ENCODE measurements at regions not wholly inside any gene's neighbourhood (a gene's known extent, or its start where the extent isn't known, plus 50 kb on each side); places are given as distances from the start of the nearest gene placed in this dataset.

- H3K36me3 Mint-ChIP-seq: no peaks in the 10 kb centered on the region
- no peak overlapping the region for H3K27ac Mint-ChIP-seq
- H3K4me3 Mint-ChIP-seq: no peak overlapping the region
- H3K9me3 Mint-ChIP-seq: no peaks in the 10 kb centered on the region; the same call in 1 of the 2 replicates
- ChIA-PET POLR2A (no interaction called here), CTCF (interaction anchor here (1.1 kb wide), 1 partner anchor 95 kb away, joined by 4 read pairs; no protein-coding TSS in a partner anchor)
- H3K27me3 Mint-ChIP-seq (ENCODE audit: low read depth): no peaks in the 10 kb centered on the region; the same call in 1 of the 2 replicates
- H3K4me1 Mint-ChIP-seq: peaks cover 4% of the 10 kb centered on the region; the same call in 1 of the 2 replicates
- TF ChIP-seq ZNF232 (CRISPR knock-in tag; IDR thresholded peaks at IDR 0.05) (no peak), ETV6 (CRISPR knock-in tag; IDR thresholded peaks at IDR 0.05) (no peak), USF2 (CRISPR knock-in tag; IDR thresholded peaks at IDR 0.05) (no peak), ZNF263 (CRISPR knock-in tag; IDR thresholded peaks at IDR 0.05; ENCODE audit: low read depth) (no peak), NR1H2 (CRISPR knock-in tag; IDR thresholded peaks at IDR 0.05) (no peak), RORB (CRISPR knock-in tag; IDR thresholded peaks at IDR 0.05) (no peak), IRF2 (CRISPR knock-in tag; IDR thresholded peaks at IDR 0.05; ENCODE audit: borderline replicate concordance, low read depth) (no peak), CBFB (CRISPR knock-in tag; IDR thresholded peaks at IDR 0.05; ENCODE audit: low read depth) (no peak), ARID4B (CRISPR knock-in tag; IDR thresholded peaks at IDR 0.05; ENCODE audit: borderline replicate concordance) (no peak), PRRX2 (CRISPR knock-in tag; IDR thresholded peaks at IDR 0.05) (no peak), USF1 (CRISPR knock-in tag; IDR thresholded peaks at IDR 0.05) (no peak), STAT6 (CRISPR knock-in tag; conservative IDR thresholded peaks at IDR 0.05; ENCODE audit: low read depth) (no peak), ESRRA (CRISPR knock-in tag; IDR thresholded peaks at IDR 0.05; ENCODE audit: borderline replicate concordance) (no peak)
- DNase-seq (ENCODE audit: low spot score) (no peak), ATAC-seq (no peak)
Measured at GRCh38 chr2:129301431-129301913, 678.0 kb upstream of the RAB6C start.

GRCh38 chr2:129302106-129302505, 677.4 kb upstream of the RAB6C start:
- no peak for ATAC-seq
- H3K4me3 Mint-ChIP-seq: no peak overlapping the region
- H3K27ac Mint-ChIP-seq: no peak overlapping the region
- DNase-seq (ENCODE audit: low spot score): no peak
- peaks cover 4% of the 10 kb centered on the region; the same call in 1 of the 2 replicates for H3K4me1 Mint-ChIP-seq
- POLR2A ChIA-PET: no interaction called here
- CTCF ChIA-PET: no interaction called here
- H3K36me3 Mint-ChIP-seq: no peaks in the 10 kb centered on the region
- no peaks in the 10 kb centered on the region; the same call in 1 of the 2 replicates for H3K9me3 Mint-ChIP-seq
- H3K27me3 Mint-ChIP-seq (ENCODE audit: low read depth): no peaks in the 10 kb centered on the region; the same call in 1 of the 2 replicates
- no peak for TF ChIP-seq NR2C2 (CRISPR knock-in tag; IDR thresholded peaks at IDR 0.05)
- TF ChIP-seq ELF4 (CRISPR knock-in tag; IDR thresholded peaks at IDR 0.05; ENCODE audit: low read depth): no peak
- no peak for TF ChIP-seq FOXP1 (CRISPR knock-in tag; IDR thresholded peaks at IDR 0.05; ENCODE audit: borderline replicate concordance)
- TF ChIP-seq E2F4 (CRISPR knock-in tag; IDR thresholded peaks at IDR 0.05; ENCODE audit: borderline replicate concordance, low read depth): no peak
- TF ChIP-seq USF2 (CRISPR knock-in tag; IDR thresholded peaks at IDR 0.05): no peak
- TF ChIP-seq ZBTB43 (CRISPR knock-in tag; IDR thresholded peaks at IDR 0.05): no peak
- no peak for TF ChIP-seq MAX (CRISPR knock-in tag; IDR thresholded peaks at IDR 0.05)
- no peak for TF ChIP-seq ZNF138 (CRISPR knock-in tag; conservative IDR thresholded peaks at IDR 0.05)
- no peak for TF ChIP-seq CTCF (IDR thresholded peaks at IDR 0.05)
